ENCODE measurements at regions not wholly inside any gene's neighbourhood (a gene's known extent, or its start where the extent isn't known, plus 50 kb on each side); places are given as distances from the start of the nearest gene placed in this dataset.

- H3K27me3 ChIP-seq (ENCODE audit: insufficient read depth, poor library complexity, severe bottlenecking), result no peaks in the 10 kb centered on the region
- no peak overlapping the region for H3K27ac ChIP-seq (replicated peaks)
- DNase-seq (ENCODE audit: low read depth in 1 of 2, low spot score in 1 of 2), result no peak
- TF ChIP-seq REST (IDR thresholded peaks at IDR 0.05; ENCODE audit: insufficient replicate concordance, low read depth) (no peak), CTCF (IDR thresholded peaks at IDR 0.05; ENCODE audit: insufficient read depth, low read length) (no peak), GABPA (IDR thresholded peaks at IDR 0.05; ENCODE audit: low read depth) (no peak), SPI1 (IDR thresholded peaks at IDR 0.05; ENCODE audit: borderline replicate concordance, low read depth) (no peak), POLR2AphosphoS5 (IDR thresholded peaks at IDR 0.05; ENCODE audit: low read depth) (no peak)
- H3K4me3 ChIP-seq (replicated peaks; ENCODE audit: insufficient read depth, low read length), result no peak overlapping the region
Observed at GRCh38 chr4:137608085-137608484, 75.8 kb upstream of the PCDH18 start.

GRCh38 chr4:137602436-137602835, 70.1 kb upstream of the PCDH18 start:
- DNase-seq (ENCODE audit: low read depth in 1 of 2, low spot score in 1 of 2), result no peak
- no peak overlapping the region for H3K4me3 ChIP-seq (replicated peaks; ENCODE audit: insufficient read depth, low read length)
- H3K27ac ChIP-seq (replicated peaks), result no peak overlapping the region
- no peaks in the 10 kb centered on the region for H3K27me3 ChIP-seq (ENCODE audit: insufficient read depth, poor library complexity, severe bottlenecking)
- TF ChIP-seq SPI1 (IDR thresholded peaks at IDR 0.05; ENCODE audit: borderline replicate concordance, low read depth) (no peak), POLR2AphosphoS5 (IDR thresholded peaks at IDR 0.05; ENCODE audit: low read depth) (no peak), CTCF (IDR thresholded peaks at IDR 0.05; ENCODE audit: insufficient read depth, low read length) (no peak), GABPA (IDR thresholded peaks at IDR 0.05; ENCODE audit: low read depth) (no peak), REST (IDR thresholded peaks at IDR 0.05; ENCODE audit: insufficient replicate concordance, low read depth) (no peak)

GRCh38 chr4:137601934-137602333, 69.6 kb upstream of the PCDH18 start:
- TF ChIP-seq SPI1 (IDR thresholded peaks at IDR 0.05; ENCODE audit: borderline replicate concordance, low read depth), result no peak
- TF ChIP-seq REST (IDR thresholded peaks at IDR 0.05; ENCODE audit: insufficient replicate concordance, low read depth), result no peak
- no peak for TF ChIP-seq GABPA (IDR thresholded peaks at IDR 0.05; ENCODE audit: low read depth)
- TF ChIP-seq CTCF (IDR thresholded peaks at IDR 0.05; ENCODE audit: insufficient read depth, low read length), result no peak
- no peak for DNase-seq (ENCODE audit: low read depth in 1 of 2, low spot score in 1 of 2)
- no peak overlapping the region for H3K4me3 ChIP-seq (replicated peaks; ENCODE audit: insufficient read depth, low read length)
- no peaks in the 10 kb centered on the region for H3K27me3 ChIP-seq (ENCODE audit: insufficient read depth, poor library complexity, severe bottlenecking)
- H3K27ac ChIP-seq (replicated peaks), result no peak overlapping the region
